ENCODE measurements at regions not wholly inside any gene's neighbourhood (a gene's known extent, or its start where the extent isn't known, plus 50 kb on each side); places are given as distances from the start of the nearest gene placed in this dataset.
A peak's percentile ranks its signal among the peaks of the same experiment; 100 is the strongest.

DNA sequence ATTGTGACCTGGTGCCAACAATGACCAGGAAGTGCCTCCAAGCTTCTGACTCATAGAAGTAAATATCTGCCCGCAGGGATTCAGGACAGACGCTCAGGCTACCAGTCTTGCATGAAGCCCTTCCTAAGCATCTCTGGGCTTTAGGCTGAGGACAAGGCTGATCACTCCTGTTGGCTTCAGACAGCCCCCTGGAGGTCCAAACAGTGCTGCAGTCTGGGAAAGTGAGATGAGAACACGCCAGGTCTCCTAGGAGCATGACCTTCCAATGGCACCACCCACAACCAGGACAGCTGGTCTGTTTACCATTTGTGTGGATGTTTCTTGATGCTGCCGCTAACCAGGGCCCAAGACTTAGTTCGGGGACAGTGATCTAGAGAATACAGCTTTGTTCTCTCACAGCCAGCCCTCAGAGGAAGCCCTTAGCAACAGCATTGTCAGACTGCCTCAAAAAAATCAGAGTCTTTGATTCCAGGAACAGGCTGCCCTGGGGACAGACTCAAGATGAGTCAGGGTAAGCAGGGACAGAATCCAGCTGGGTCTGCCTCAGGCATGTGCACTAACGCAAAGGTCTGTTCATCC, 111.2 kb downstream of the ZNF280B start:
- DNase-seq: no peak
- Histone ChIP-seq H3K27ac (ENCODE audit: low read length) (no peak overlapping the region), H3K4me1 (ENCODE audit: low read length) (peaks cover 43% of the 10 kb centered on the region), H3K79me2 (ENCODE audit: low read length) (no peaks in the 10 kb centered on the region), H3K9ac (ENCODE audit: low read length) (no peak overlapping the region), H4K20me1 (ENCODE audit: insufficient read depth, low read depth, low read length) (no peaks in the 10 kb centered on the region), H3K4me3 (ENCODE audit: low read length) (no peak overlapping the region), H2AFZ (ENCODE audit: low read length) (no peak overlapping the region), H3K36me3 (ENCODE audit: insufficient read depth, low read length) (no peaks in the 10 kb centered on the region), H3K9me2 (replicated peaks; ENCODE audit: insufficient read depth, low read length) (no peaks in the 10 kb centered on the region), H3K27me3 (ENCODE audit: low read length) (no peaks in the 10 kb centered on the region), H3K4me2 (ENCODE audit: low read depth, low read length, poor library complexity, severe bottlenecking) (no peak overlapping the region), H3K9me3 (ENCODE audit: low read length) (no peaks in the 10 kb centered on the region)

- Histone ChIP-seq H3K36me3 (ENCODE audit: insufficient read depth, low read length) (no peaks in the 10 kb centered on the region), H4K20me1 (ENCODE audit: insufficient read depth, low read depth, low read length) (no peaks in the 10 kb centered on the region), H3K9me2 (replicated peaks; ENCODE audit: insufficient read depth, low read length) (no peaks in the 10 kb centered on the region), H2AFZ (ENCODE audit: low read length) (no peak overlapping the region), H3K79me2 (ENCODE audit: low read length) (no peaks in the 10 kb centered on the region), H3K27ac (ENCODE audit: low read length) (no peak overlapping the region), H3K4me2 (ENCODE audit: low read depth, low read length, poor library complexity, severe bottlenecking) (no peak overlapping the region), H3K4me1 (ENCODE audit: low read length) (peaks cover 43% of the 10 kb centered on the region), H3K9ac (ENCODE audit: low read length) (no peak overlapping the region), H3K4me3 (ENCODE audit: low read length) (no peak overlapping the region), H3K27me3 (ENCODE audit: low read length) (no peaks in the 10 kb centered on the region), H3K9me3 (ENCODE audit: low read length) (no peaks in the 10 kb centered on the region)
- no peak for DNase-seq
Observed at GRCh38 chr22:22397875-22398524, 110.5 kb downstream of the ZNF280B start.

- DNase-seq: no peak
- Histone ChIP-seq H3K9me3 (ENCODE audit: low read length) (no peaks in the 10 kb centered on the region), H3K27ac (ENCODE audit: low read length) (no peak overlapping the region), H3K4me1 (ENCODE audit: low read length) (peaks cover 46% of the 10 kb centered on the region), H3K4me3 (ENCODE audit: low read length) (no peak overlapping the region), H3K4me2 (ENCODE audit: low read depth, low read length, poor library complexity, severe bottlenecking) (no peak overlapping the region), H4K20me1 (ENCODE audit: insufficient read depth, low read depth, low read length) (no peaks in the 10 kb centered on the region), H3K27me3 (ENCODE audit: low read length) (no peaks in the 10 kb centered on the region), H3K9ac (ENCODE audit: low read length) (no peak overlapping the region), H3K36me3 (ENCODE audit: insufficient read depth, low read length) (no peaks in the 10 kb centered on the region), H3K79me2 (ENCODE audit: low read length) (no peaks in the 10 kb centered on the region), H3K9me2 (replicated peaks; ENCODE audit: insufficient read depth, low read length) (no peaks in the 10 kb centered on the region), H2AFZ (ENCODE audit: low read length) (no peak overlapping the region)
Observed at GRCh38 chr22:22398530-22399327, 109.8 kb downstream of the ZNF280B start.

- H3K4me1 ChIP-seq (ENCODE audit: low read length): peaks cover 47% of the 10 kb centered on the region
- no peak overlapping the region for H3K27ac ChIP-seq (ENCODE audit: low read length)
- no peak overlapping the region for H3K9ac ChIP-seq (ENCODE audit: low read length)
- H3K4me2 ChIP-seq (ENCODE audit: low read depth, low read length, poor library complexity, severe bottlenecking): no peak overlapping the region
- H2AFZ ChIP-seq (ENCODE audit: low read length): no peak overlapping the region
- H3K4me3 ChIP-seq (ENCODE audit: low read length): no peak overlapping the region
- H3K79me2 ChIP-seq (ENCODE audit: low read length): no peaks in the 10 kb centered on the region
- no peaks in the 10 kb centered on the region for H3K9me2 ChIP-seq (replicated peaks; ENCODE audit: insufficient read depth, low read length)
- H4K20me1 ChIP-seq (ENCODE audit: insufficient read depth, low read depth, low read length): no peaks in the 10 kb centered on the region
- H3K9me3 ChIP-seq (ENCODE audit: low read length): no peaks in the 10 kb centered on the region
- H3K27me3 ChIP-seq (ENCODE audit: low read length): no peaks in the 10 kb centered on the region
- no peak for DNase-seq
- no peaks in the 10 kb centered on the region for H3K36me3 ChIP-seq (ENCODE audit: insufficient read depth, low read length)
Observed at GRCh38 chr22:22400099-22400498, 108.4 kb downstream of the ZNF280B start.

GRCh38 chr22:22400964-22401363, 107.6 kb downstream of the ZNF280B start:
- no peaks in the 10 kb centered on the region for H3K36me3 ChIP-seq (ENCODE audit: insufficient read depth, low read length)
- no peak overlapping the region for H3K4me2 ChIP-seq (ENCODE audit: low read depth, low read length, poor library complexity, severe bottlenecking)
- H3K4me1 ChIP-seq (ENCODE audit: low read length): peaks cover 45% of the 10 kb centered on the region
- H3K79me2 ChIP-seq (ENCODE audit: low read length): no peaks in the 10 kb centered on the region
- H3K9ac ChIP-seq (ENCODE audit: low read length): no peak overlapping the region
- H3K9me2 ChIP-seq (replicated peaks; ENCODE audit: insufficient read depth, low read length): no peaks in the 10 kb centered on the region
- H3K27me3 ChIP-seq (ENCODE audit: low read length): no peaks in the 10 kb centered on the region
- no peaks in the 10 kb centered on the region for H4K20me1 ChIP-seq (ENCODE audit: insufficient read depth, low read depth, low read length)
- no peak for DNase-seq
- H3K9me3 ChIP-seq (ENCODE audit: low read length): no peaks in the 10 kb centered on the region
- no peak overlapping the region for H3K27ac ChIP-seq (ENCODE audit: low read length)
- no peak overlapping the region for H3K4me3 ChIP-seq (ENCODE audit: low read length)
- H2AFZ ChIP-seq (ENCODE audit: low read length): no peak overlapping the region

DNA sequence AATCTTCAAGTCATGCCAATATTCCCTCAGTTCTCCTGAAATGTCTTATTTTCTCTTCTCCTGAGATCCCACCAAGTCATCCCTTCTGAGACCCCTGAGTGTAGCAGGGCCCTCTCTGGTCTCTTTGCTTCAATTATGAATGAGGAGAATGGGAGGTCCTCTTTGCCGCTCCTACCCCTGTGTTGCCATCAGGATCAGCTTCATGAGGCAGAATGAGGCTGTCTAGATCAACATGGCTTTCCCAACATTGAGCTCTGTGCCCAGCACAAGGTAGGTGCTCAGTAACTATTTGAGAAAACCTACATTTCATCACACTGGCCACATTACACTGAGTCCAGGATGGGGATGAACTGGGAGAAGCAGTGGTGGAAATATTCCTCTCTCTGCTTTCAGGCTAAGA, 107.2 kb downstream of the ZNF280B start:
- no peak overlapping the region for H2AFZ ChIP-seq (ENCODE audit: low read length)
- H3K9ac ChIP-seq (ENCODE audit: low read length): no peak overlapping the region
- no peak overlapping the region for H3K4me3 ChIP-seq (ENCODE audit: low read length)
- H3K4me1 ChIP-seq (ENCODE audit: low read length): peaks cover 40% of the 10 kb centered on the region
- DNase-seq: no peak
- H3K27me3 ChIP-seq (ENCODE audit: low read length): no peaks in the 10 kb centered on the region
- no peaks in the 10 kb centered on the region for H4K20me1 ChIP-seq (ENCODE audit: insufficient read depth, low read depth, low read length)
- no peaks in the 10 kb centered on the region for H3K9me3 ChIP-seq (ENCODE audit: low read length)
- H3K9me2 ChIP-seq (replicated peaks; ENCODE audit: insufficient read depth, low read length): no peaks in the 10 kb centered on the region
- no peak overlapping the region for H3K4me2 ChIP-seq (ENCODE audit: low read depth, low read length, poor library complexity, severe bottlenecking)
- H3K36me3 ChIP-seq (ENCODE audit: insufficient read depth, low read length): no peaks in the 10 kb centered on the region
- no peaks in the 10 kb centered on the region for H3K79me2 ChIP-seq (ENCODE audit: low read length)
- no peak overlapping the region for H3K27ac ChIP-seq (ENCODE audit: low read length)

DNA sequence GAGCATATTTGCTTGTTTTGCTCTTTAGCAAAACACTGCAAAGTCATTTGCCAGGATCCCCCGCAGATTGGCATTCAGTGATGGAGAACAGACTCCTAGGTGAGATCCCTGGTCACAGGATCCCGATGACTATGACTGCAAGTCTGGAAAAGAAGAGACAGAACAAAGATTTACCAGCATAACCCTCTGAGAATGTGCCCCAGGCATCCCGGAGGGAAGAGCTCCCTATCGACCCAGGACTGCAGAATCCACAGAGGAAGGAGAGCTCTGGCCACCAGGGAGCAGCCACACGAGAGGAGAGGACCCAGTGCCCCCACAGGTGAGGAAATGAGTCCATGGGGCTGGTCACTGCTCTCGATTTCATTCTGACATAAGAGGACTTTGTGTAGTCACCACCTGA, 105.2 kb downstream of the ZNF280B start:
- no peak for DNase-seq
- Histone ChIP-seq H3K36me3 (ENCODE audit: insufficient read depth, low read length) (no peaks in the 10 kb centered on the region), H3K27me3 (ENCODE audit: low read length) (no peaks in the 10 kb centered on the region), H3K27ac (ENCODE audit: low read length) (no peak overlapping the region), H2AFZ (ENCODE audit: low read length) (no peak overlapping the region), H3K4me3 (ENCODE audit: low read length) (no peak overlapping the region), H3K9me2 (replicated peaks; ENCODE audit: insufficient read depth, low read length) (no peaks in the 10 kb centered on the region), H3K9me3 (ENCODE audit: low read length) (no peaks in the 10 kb centered on the region), H3K9ac (ENCODE audit: low read length) (no peak overlapping the region), H4K20me1 (ENCODE audit: insufficient read depth, low read depth, low read length) (no peaks in the 10 kb centered on the region), H3K4me2 (ENCODE audit: low read depth, low read length, poor library complexity, severe bottlenecking) (no peak overlapping the region), H3K79me2 (ENCODE audit: low read length) (no peaks in the 10 kb centered on the region), H3K4me1 (ENCODE audit: low read length) (peaks cover 32% of the 10 kb centered on the region)

DNA sequence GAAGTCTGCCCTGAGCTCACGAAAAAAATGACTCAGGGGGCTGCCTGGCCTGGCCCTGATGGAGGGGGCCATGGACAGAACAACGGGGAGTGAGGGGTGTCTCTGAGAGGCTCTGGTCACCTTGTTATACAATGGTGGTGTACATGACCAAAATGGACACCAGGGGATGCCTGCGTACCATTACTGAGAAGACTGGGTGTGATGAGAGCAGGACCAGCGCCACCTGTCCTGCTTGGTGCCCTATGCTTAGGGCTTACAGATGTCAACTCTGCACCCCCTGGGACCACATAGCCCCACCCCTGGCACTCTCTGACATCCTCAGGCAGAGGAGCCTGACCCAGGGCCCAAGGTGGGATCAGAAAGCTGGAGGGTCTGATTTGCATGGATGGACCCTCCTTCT, 104.8 kb downstream of the ZNF280B start:
- Histone ChIP-seq H2AFZ (ENCODE audit: low read length) (no peak overlapping the region), H3K4me1 (ENCODE audit: low read length) (peaks cover 32% of the 10 kb centered on the region), H3K9me3 (ENCODE audit: low read length) (no peaks in the 10 kb centered on the region), H3K9me2 (replicated peaks; ENCODE audit: insufficient read depth, low read length) (no peaks in the 10 kb centered on the region), H3K4me3 (ENCODE audit: low read length) (no peak overlapping the region), H3K4me2 (ENCODE audit: low read depth, low read length, poor library complexity, severe bottlenecking) (no peak overlapping the region), H4K20me1 (ENCODE audit: insufficient read depth, low read depth, low read length) (no peaks in the 10 kb centered on the region), H3K36me3 (ENCODE audit: insufficient read depth, low read length) (no peaks in the 10 kb centered on the region), H3K9ac (ENCODE audit: low read length) (no peak overlapping the region), H3K79me2 (ENCODE audit: low read length) (no peaks in the 10 kb centered on the region), H3K27ac (ENCODE audit: low read length) (no peak overlapping the region), H3K27me3 (ENCODE audit: low read length) (no peaks in the 10 kb centered on the region)
- DNase-seq: peak; percentile 73

All from Karpas-422 (cell line).